OCI-LY3 (cell line): ENCODE measurements at regions not wholly inside any gene's neighbourhood (a gene's known extent, or its start where the extent isn't known, plus 50 kb on each side); places are given as distances from the start of the nearest gene placed in this dataset.
"Not testable (repeated sequence)": the region's sequence is repeated elsewhere in the genome, so short reads cannot be mapped to it uniquely, and the experiment has no call there.

Experiments
- H2AFZ ChIP-seq: fragments of 200-600, 300-600 bp; shearing (Covaris generic); 2 replicates; pipeline ENCODE4 v1.6.0; 2014; ENCODE audit warnings: antibody characterized with exemption, low read depth, low read length
- H3K27ac ChIP-seq: fragments of 200-600, 300-600 bp; sonication (generic); 2 replicates; pipeline ENCODE4 v1.5.1; 2014; ENCODE audit warnings: mild to moderate bottlenecking, low read length, moderate library complexity, mixed read lengths
- H3K27me3 ChIP-seq: fragments of 200-600, 300-600 bp; sonication (generic); 2 replicates; pipeline ENCODE4 v1.6.1; 2014; ENCODE audit warnings: low read depth, low read length, mixed read lengths
- H3K36me3 ChIP-seq: fragments of 200-600, 300-600 bp; sonication (generic); replicated peaks from 2 replicates; pipeline ENCODE3; 2014; ENCODE audit warnings: low read depth, low read length, mixed read lengths
- H3K4me1 ChIP-seq: fragments of 300-600, 200-600 bp; sonication (generic); 2 replicates; pipeline ENCODE4 v1.6.1; 2014; ENCODE audit warnings: low read length, mixed read lengths
- H3K4me2 ChIP-seq: fragments of 200-600, 300-600 bp; sonication (generic); 2 replicates; pipeline ENCODE4 v1.6.1; 2014; ENCODE audit warnings: low read length, mixed read lengths
- H3K4me3 ChIP-seq: fragments of 300-600, 200-600 bp; sonication (generic); 2 replicates; pipeline ENCODE4 v1.5.1; 2014; ENCODE audit warnings: antibody characterized with exemption, mild to moderate bottlenecking, low read length, moderate library complexity
- H3K79me2 ChIP-seq: fragments of 300-600, 200-600 bp; shearing (Covaris generic); 2 replicates; pipeline ENCODE4 v1.6.1; 2014; ENCODE audit warnings: mild to moderate bottlenecking, low read length, mixed read lengths
- H3K9ac ChIP-seq: fragments of 300-600, 200-600 bp; shearing (Covaris generic); 2 replicates; pipeline ENCODE4 v1.6.0; 2014; ENCODE audit warnings: mild to moderate bottlenecking, low read length, moderate library complexity
- H3K9me3 ChIP-seq: fragments of 200-600, 300-600 bp; shearing (Covaris generic); 2 replicates; pipeline ENCODE4 v1.6.1; 2014; ENCODE audit warnings: low read length, mixed read lengths; ENCODE audit not compliant: insufficient read depth
- H4K20me1 ChIP-seq: fragments of 200-600, 300-600 bp; sonication (generic); 2 replicates; pipeline ENCODE4 v1.6.1; 2016; ENCODE audit warnings: low read length, mixed read lengths; ENCODE audit not compliant: insufficient read depth
- CTCF ChIP-seq: fragments of 200-600, 300-600 bp; sonication (generic); IDR thresholded peaks from 2 replicates; pipeline ENCODE4 v1.5.1; 2014; ENCODE audit warnings: antibody characterized with exemption, low read length, low read depth
- EZH2phosphoT487 ChIP-seq: fragments of 200-600 bp; shearing (Covaris generic); IDR thresholded peaks from 2 replicates; pipeline ENCODE4 v1.6.1; 2018; ENCODE audit warnings: antibody characterized with exemption, mixed run types, low read depth

- no peaks in the 10 kb centered on the region for H4K20me1 ChIP-seq
- H3K27ac ChIP-seq: no peak overlapping the region
- no peak overlapping the region for H3K4me2 ChIP-seq
- H3K36me3 ChIP-seq: no peaks in the 10 kb centered on the region
- no peaks in the 10 kb centered on the region for H3K9me3 ChIP-seq
- no peak overlapping the region for H2AFZ ChIP-seq
- H3K4me3 ChIP-seq: no peak overlapping the region
- no peak for TF ChIP-seq CTCF
- no peak for TF ChIP-seq EZH2phosphoT487
- H3K9ac ChIP-seq: no peak overlapping the region
- H3K79me2 ChIP-seq: no peaks in the 10 kb centered on the region
- H3K4me1 ChIP-seq: no peaks in the 10 kb centered on the region
- no peaks in the 10 kb centered on the region for H3K27me3 ChIP-seq
Measured at GRCh38 chr2:188028739-188029138, 262.9 kb upstream of the GULP1 start.

GRCh38 chr2:188032306-188032705, 259.4 kb upstream of the GULP1 start:
- TF ChIP-seq EZH2phosphoT487: no peak
- TF ChIP-seq CTCF: no peak
- H3K27ac ChIP-seq: no peak overlapping the region

GRCh38 chr2:188032786-188033185, 258.9 kb upstream of the GULP1 start:
- H3K79me2 ChIP-seq: no peaks in the 10 kb centered on the region
- H3K27ac ChIP-seq: no peak overlapping the region
- no peaks in the 10 kb centered on the region for H3K4me1 ChIP-seq
- no peaks in the 10 kb centered on the region for H3K36me3 ChIP-seq
- TF ChIP-seq CTCF (no peak), EZH2phosphoT487 (no peak)
- H3K9me3 ChIP-seq: no peaks in the 10 kb centered on the region
- H3K4me2 ChIP-seq: no peak overlapping the region
- no peaks in the 10 kb centered on the region for H4K20me1 ChIP-seq
- H3K4me3 ChIP-seq: no peak overlapping the region
- H3K9ac ChIP-seq: no peak overlapping the region
- no peak overlapping the region for H2AFZ ChIP-seq
- H3K27me3 ChIP-seq: no peaks in the 10 kb centered on the region

More at GRCh38 chr2:188032306-188032705, 259.4 kb upstream of the GULP1 start:
- Histone ChIP-seq H2AFZ (no peak overlapping the region), H3K9me3 (no peaks in the 10 kb centered on the region), H3K79me2 (no peaks in the 10 kb centered on the region), H3K4me1 (no peaks in the 10 kb centered on the region), H3K4me2 (no peak overlapping the region), H3K27me3 (no peaks in the 10 kb centered on the region), H3K36me3 (no peaks in the 10 kb centered on the region), H4K20me1 (no peaks in the 10 kb centered on the region), H3K9ac (no peak overlapping the region), H3K4me3 (no peak overlapping the region)

GRCh38 chr2:188033240-188033639, 258.4 kb upstream of the GULP1 start:
- not testable (repeated sequence) for H3K27me3 ChIP-seq, H3K9ac ChIP-seq, H3K36me3 ChIP-seq, H3K79me2 ChIP-seq, H4K20me1 ChIP-seq, H3K4me1 ChIP-seq, H3K27ac ChIP-seq, H3K4me3 ChIP-seq, H2AFZ ChIP-seq, H3K4me2 ChIP-seq, H3K9me3 ChIP-seq

- not testable (repeated sequence) for H3K4me3 ChIP-seq, H4K20me1 ChIP-seq, H3K36me3 ChIP-seq, H3K4me1 ChIP-seq, H3K27ac ChIP-seq, H3K9me3 ChIP-seq, H3K79me2 ChIP-seq, H3K9ac ChIP-seq, H3K27me3 ChIP-seq, H2AFZ ChIP-seq, H3K4me2 ChIP-seq
Measured at GRCh38 chr2:188034102-188034501, 257.6 kb upstream of the GULP1 start.

- not testable (repeated sequence) for H3K79me2 ChIP-seq, H2AFZ ChIP-seq, H3K9me3 ChIP-seq, H3K27ac ChIP-seq, H3K4me2 ChIP-seq, H3K4me3 ChIP-seq, H3K27me3 ChIP-seq, H3K36me3 ChIP-seq, H4K20me1 ChIP-seq, H3K4me1 ChIP-seq, H3K9ac ChIP-seq
Measured at GRCh38 chr2:188035377-188035776, 256.3 kb upstream of the GULP1 start.

- not testable (repeated sequence) for H3K4me3 ChIP-seq, H3K9me3 ChIP-seq, H3K4me2 ChIP-seq, H2AFZ ChIP-seq, H3K27ac ChIP-seq, H3K9ac ChIP-seq, H4K20me1 ChIP-seq, H3K79me2 ChIP-seq, H3K27me3 ChIP-seq, H3K36me3 ChIP-seq, H3K4me1 ChIP-seq
Measured at GRCh38 chr2:188036786-188037185, 254.9 kb upstream of the GULP1 start.
